OCI-LY1 (cell line): ENCODE measurements at regions not wholly inside any gene's neighbourhood (a gene's known extent, or its start where the extent isn't known, plus 50 kb on each side); places are given as distances from the start of the nearest gene placed in this dataset.

Source experiments
- CTCF ChIP-seq: fragments of 200-600 bp; sonication (generic), shearing (Covaris generic); IDR thresholded peaks from 2 replicates; pipeline ENCODE4 v1.5.1; 2017; ENCODE audit warnings: mild to moderate bottlenecking, antibody characterized with exemption, low read length, moderate library complexity, mixed read lengths
- EZH2 ChIP-seq: fragments of 200-600 bp; sonication (generic), shearing (Covaris generic); IDR thresholded peaks from 2 replicates; pipeline ENCODE4 v1.8.0; 2017; ENCODE audit warnings: borderline replicate concordance, mixed run types, mild to moderate bottlenecking, antibody characterized with exemption, low read length, moderate library complexity, mixed read lengths

GRCh38 chr13:64553411-64554129 is 2676.6 kb downstream of the PCDH9 start:
- TF ChIP-seq CTCF = no peak
- no peak for TF ChIP-seq EZH2
